Superior temporal gyrus (tissue), 1 donor: ENCODE measurements at regions not wholly inside any gene's neighbourhood (a gene's known extent, or its start where the extent isn't known, plus 50 kb on each side); places are given as distances from the start of the nearest gene placed in this dataset.

Experiments
- DNase-seq: peaks from one replicate; pipeline ENCODE4 v3.0.0-alpha.2; 2016; ENCODE audit errors: extremely low spot score

DNA sequence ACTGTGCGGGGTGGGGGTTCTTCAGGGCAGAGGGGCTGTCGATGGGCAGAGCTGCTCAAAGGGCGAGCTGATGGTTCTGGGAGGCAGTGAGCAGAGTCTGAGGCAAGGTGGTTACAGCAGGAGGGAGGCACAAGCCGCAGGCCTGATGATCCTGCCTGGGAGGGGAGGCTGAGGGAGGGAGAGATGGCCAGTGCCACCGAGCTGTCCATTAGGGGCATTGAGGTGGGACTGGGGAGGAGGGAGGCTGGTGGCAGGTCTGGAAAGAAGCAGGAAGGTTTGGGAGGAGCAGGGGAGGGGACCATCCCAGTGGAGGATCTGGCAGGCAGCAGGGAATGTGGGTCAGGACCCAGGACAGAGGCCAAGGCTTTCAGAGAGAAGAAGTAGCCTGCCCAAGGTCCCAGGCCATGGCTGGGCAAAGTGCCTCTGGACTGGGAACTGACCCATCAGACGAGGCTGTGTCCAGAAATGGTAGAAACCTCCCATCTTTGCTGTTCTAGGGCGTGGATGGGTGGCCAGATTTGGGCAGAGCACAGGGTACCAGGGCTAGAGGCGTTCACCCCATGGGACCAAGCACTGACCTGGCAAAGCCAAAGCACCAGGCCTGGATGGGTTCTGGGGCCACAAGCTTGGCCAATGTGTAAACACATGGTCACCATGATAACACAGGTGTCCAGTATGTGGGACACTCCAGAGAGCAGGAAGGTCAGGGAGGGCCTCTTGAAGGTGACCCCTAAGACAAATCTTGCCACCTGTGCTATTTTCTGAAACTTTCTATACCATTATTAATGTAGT, 55.5 kb downstream of the INHBB start:
- no peak for DNase-seq

DNA sequence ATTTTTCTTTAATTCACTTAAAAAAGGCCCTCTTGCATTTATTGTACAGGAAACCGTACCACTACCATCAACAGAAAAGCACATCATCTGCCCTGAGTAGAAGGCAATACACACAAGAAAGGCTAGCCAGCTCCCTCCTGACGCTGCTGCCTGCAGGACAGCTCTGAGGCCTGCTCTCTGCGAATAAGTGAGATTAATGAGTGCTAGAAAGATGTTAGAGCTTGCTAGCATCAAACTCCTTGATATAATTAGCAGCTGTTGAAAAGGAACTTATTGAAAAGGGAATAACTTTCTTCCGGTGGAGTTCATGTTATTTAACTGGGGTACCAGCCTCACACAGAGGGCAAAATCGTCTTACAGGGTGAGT, 56.1 kb downstream of the INHBB start:
- DNase-seq: no peak

DNA sequence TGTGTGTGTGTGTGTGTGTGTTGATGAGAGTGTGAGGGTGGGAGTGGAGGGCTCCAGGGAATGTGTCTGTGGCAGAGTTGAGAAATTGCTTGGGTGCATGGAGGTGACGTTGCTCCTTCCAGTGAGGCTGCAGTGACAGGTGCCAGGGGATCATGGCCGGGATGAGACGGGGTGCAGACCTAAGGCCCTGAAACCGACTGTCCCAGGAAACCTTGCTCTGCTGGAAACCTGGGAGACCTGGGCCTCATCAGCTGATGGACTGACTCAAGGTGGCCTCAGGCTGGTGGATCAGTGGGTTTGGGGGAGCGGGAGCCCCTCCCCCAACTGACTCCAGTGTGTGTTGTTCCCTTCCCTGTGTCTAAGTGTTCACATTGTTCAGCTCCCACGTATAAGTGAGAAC, 56.6 kb downstream of the INHBB start:
- DNase-seq: no peak

DNA sequence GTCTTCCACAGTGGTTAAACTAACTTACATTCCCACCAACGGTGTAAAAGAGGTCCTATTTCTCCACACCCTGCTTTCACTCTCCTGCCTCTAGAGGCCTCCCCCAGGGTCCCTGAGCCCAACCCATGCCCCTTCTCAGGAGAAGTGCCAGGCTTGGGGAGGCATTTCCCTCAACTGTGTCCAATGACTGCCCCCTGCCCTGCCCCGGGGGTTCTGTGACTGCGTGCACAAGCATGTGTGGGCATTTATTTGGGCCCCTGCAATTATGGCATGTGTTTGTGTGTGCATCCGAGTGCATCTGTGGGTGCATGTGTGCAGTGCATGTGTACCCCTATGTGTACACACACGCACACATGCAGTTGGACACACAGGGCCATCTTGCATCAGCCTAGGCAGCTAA, 57.3 kb downstream of the INHBB start:
- DNase-seq: no peak

DNA sequence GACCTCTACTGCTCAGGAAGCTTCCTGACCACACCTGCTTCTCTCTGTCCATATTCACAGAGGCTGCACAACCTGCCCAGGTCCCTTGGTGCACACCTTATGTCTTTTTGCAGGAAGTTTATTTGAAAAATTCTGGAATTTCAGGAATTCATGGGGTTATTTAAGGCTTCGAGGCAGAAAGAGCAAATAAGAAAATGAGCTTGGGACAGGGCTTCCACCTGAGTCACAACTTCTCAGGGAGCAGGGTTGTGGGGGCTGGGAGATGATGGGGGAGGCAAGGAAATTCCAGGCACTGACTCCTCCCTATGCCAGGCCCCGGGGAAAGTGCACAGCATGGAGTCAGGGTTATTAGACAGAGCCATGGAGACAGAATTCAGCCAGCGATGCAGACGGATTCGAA, 57.7 kb downstream of the INHBB start:
- DNase-seq: no peak

DNA sequence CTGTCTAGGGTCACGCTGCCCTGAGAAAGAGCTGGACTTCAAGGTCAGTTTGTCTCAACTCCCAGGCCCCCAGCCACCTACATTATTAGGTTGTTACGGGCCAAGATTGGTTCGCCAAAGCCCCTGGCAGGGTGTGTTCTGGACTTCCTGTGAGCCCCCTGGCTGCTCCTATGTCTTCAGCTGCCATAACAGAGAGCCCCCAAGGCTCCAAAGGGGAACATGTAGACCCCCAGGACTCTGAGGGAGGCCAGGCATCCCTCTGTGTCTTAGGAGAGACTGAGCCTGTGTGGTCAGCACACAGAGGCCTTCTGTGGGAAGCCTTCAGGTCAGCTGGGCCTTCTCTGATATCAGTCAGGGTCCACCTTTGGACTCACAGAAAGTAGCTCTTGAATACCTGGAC, 58.3 kb downstream of the INHBB start:
- no peak for DNase-seq

DNA sequence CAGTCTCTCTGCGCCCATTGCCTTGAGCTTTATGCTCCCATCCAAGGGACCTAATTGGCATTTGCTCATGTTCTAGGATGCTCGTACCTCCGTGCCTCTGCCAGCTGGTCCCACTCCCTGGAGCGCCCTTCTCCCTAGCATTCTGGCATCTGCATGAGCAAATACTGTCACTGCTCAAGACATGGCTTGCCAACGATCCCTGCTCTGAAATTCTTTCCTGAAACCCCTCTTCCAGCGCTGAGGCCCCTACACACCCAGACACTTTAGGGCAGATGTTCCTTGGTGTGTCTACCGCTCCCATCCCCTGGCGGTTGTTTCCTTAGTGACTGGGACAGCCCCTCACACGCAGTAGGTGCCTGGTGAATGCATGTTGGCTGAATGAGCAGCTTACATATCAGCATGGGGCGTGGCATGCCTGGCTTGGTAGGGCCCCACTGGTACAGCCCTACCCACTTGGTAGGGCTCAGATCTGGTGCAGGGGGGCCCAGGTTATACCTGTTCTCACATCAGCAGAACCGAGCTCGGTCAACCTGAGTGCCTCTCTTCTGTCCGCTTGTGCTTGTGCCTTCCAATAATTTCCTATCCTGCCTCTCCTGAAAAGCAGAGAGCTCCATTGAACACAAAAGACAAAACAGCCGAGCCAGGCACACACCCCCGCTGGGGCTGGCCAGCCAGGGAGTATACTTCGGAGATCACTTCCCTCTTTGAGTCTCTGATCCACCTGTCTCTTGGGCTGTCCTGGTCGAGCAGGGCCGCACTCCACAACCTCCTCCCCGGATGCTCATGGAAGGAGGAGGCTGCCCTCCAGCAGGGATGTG, 59.2 kb downstream of the INHBB start:
- no peak for DNase-seq

DNA sequence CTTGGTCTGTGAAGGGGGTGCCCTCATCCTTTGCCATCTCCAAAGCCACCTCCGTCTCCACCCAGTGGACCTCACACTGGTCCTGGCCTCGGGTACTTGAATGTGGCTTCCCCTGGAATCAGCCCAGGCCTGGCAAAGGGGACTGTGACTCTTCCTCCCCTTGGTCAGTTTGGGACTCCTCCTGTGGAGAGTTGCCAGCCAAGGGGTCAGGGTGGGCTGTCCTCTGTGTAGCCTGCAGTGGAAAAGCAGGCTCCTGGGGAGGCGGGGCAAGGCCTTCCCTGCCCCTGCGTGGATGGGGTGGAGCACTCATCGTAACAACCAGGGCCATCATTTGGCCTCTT, 59.8 kb downstream of the INHBB start:
- DNase-seq: no peak

DNA sequence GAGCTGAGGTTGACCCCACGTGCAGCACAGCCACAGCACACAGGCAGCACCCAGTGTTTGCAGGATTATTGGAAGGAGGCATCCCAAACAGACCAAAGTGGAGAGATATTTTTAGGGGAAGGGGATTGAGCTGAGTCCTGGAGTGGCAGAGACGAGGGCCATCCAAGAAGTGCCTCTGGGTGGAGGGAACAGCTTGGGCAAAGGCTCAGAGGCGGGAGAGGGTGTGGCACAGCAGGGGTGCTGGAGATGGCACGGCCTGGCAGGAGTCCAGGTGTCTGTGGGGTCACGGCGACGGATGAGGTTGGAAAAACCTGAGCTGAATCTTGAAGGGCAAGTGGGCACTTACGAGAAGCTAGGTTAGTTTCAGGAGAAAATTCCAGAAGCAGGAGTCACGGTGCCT, 60.6 kb downstream of the INHBB start:
- DNase-seq: no peak

DNA sequence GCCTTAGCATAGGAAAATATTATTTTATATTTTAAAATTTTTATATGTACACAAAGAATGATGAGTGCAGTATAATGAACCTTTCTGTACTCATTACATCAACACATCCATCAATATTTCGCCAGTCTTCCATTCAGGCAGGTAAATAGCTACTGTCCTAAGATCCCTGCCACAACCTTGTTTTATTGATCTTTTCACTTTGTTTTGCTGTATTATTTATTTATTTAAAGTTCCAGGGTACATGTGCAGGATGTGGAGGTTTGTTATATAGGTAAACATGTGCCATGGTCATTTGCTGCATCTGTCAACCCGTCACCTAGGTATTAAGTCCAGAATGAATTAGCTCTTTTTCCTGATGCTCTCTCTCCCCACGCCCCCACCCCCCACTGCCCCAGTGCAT, 64.6 kb downstream of the INHBB start:
- DNase-seq: no peak

DNA sequence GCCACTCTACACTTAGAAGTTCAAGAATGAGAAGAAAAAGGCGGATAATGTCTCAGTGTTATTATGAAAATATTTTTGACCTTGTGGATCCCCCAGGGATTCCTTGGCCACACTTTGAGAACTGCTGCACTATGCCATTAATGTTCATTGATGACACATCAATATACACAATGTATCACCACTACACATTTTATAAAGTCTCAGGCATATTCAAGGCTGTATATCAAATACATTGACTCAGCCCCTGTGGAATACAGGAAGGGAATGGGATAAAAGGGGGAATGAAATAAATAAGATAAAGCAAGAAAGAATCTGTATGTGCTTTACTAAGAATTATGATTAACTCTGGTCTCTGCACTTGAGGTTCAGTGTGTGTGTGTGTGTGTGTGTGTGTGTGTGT, 69.1 kb downstream of the INHBB start:
- no peak for DNase-seq

DNA sequence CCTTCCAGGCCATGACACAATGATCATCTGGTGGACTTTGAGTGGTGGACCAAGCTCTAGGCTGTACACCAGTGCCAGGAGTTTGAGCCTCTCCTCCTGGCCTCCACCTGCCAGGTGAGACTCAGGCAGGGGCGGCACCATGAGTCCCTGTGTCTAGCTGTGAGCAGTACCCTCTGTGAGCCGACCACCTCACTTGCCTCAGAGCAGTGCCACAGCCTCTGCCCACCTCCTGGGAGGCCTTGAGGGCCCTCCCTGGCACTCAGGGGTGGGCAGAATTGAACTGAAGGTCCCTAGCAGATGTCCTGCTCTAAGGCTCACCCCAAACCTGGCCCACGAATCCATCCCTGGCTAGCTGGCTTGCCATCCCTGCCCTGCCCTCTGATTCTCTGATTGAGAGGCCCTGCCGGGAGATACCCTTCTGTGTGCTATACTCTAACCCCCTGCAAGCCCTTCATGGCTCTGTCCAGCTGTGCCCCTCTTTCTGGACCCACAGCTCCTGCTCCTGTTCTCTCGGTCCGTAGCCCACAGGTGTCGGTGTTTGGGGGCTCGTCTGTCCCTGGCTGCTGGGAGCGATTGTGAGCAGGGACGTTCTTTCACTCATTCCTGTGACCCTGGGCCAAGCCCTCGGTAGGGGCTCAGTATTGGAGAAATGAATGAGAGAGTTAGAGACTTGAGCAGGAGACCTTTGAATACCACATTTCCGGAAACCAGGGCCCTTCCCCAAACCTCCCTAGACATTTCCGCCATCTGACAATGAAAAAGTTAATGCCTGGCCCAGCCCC, 70.0 kb downstream of the INHBB start:
- no peak for DNase-seq

DNA sequence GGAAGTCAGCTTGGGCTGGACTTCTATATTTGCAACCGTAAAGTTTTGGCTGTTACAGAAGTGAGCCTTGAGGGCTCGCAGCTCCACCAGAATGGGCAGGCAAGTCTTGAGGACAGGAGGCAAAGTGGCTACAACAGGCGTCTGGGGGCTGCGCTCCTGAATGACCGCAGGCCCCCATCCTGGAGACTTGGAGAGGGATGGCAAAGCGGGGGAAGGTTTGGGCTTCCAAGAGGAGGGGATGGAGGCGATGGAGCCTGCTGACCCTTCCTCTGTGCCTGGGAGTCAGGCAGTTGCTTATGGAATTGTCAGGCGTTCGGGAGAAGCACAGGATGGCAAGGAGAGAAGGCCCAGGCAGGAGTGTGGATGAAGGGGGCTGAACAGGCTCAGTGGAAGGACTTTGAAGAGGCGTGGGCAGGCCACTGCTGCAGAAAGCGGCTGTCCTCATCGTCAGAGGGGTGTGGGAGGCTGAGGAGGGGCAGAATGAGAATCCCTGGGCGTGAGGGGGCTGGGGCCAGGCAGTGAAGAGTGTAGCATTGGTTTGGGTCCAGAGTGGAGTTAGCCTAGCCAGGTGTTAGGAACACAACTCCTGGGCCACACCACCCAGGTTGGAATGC, 72.3 kb downstream of the INHBB start:
- DNase-seq: no peak

DNA sequence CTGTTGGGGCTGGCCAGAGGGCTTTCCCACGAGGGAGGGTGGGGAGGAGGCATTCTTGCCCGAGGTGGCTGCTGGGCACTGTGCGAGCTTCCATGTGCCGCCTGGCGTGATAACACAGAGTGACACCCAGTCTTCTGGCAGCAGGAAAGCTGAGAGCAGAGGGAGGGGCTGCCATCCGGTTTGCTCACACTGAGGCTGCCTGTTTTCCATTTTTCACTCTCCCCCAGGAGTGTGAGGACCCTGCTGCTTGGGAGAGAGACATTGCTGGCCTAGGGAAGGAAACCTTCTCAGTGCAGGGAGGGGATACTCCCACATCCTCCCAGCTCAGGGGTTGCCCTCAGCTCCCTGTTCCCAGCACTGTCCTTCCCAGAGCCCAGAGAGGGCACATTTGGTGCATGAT, 73.1 kb downstream of the INHBB start:
- no peak for DNase-seq

DNA sequence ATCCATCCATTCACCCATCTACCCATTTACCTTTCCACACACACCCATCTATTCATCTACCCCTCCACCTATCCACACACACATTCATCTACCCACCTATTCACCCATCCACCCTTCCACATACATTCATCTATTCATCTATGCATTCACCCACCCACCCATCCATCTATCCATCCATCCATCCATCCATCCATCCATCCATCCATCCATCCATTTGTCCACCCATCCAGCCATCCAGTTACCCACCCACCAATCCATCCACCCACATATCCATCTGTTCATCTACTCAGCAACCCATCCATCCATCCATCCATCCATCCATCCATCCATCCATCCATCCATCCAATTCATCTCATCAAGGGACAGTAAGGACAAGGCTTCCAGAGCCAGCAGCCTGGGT, 74.0 kb downstream of the INHBB start:
- DNase-seq: no peak

DNA sequence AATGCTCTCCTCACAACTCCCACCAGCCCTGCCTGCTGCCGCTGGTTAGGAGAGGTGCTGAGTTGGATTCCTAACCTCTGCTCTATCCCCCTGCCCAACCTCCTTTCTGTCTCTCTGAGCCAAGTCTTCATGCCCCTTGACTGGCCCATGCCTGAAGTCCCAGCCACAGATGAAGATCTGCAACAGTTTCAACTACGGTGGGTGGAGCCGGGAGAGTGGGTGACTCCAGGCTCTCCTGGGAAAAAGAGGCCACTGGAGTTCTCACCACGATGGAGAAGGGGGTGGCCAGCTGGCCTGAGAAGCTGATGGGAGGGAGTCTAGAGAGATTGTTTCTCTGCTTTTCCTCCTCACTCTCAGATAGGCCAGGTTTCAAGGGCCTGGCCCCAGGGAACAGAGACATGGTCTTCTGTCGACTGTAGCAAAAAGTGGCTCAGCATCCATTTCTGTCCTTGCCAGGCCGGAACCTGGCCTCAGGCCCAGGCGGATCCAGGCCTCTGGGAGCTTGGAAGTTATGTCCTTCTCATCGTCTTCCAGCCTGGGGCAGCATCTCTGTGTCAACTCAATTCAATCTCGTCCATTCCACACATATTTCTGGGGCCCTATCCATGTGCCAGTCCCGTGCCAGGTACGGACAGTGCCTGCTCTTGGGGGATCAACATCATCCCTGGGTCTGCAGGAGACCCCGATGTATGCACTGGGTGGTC, 75.3 kb downstream of the INHBB start:
- no peak for DNase-seq

DNA sequence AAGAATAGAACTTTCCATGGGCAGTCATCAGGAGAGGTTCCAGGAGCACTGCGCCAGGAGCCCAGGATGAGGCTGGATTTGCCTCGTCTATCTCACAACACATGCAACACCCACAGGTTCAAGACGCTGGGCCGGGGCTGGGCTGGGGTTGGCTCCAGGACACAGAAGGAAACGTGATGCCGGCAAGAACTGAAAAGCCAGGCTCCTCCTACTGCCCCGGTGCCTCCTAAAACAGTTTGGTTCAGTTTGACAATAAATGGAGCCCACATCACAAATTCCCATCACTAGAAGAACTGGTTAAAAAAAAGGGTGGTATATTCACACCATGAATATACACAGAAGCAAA, 75.9 kb downstream of the INHBB start:
- DNase-seq: no peak

DNA sequence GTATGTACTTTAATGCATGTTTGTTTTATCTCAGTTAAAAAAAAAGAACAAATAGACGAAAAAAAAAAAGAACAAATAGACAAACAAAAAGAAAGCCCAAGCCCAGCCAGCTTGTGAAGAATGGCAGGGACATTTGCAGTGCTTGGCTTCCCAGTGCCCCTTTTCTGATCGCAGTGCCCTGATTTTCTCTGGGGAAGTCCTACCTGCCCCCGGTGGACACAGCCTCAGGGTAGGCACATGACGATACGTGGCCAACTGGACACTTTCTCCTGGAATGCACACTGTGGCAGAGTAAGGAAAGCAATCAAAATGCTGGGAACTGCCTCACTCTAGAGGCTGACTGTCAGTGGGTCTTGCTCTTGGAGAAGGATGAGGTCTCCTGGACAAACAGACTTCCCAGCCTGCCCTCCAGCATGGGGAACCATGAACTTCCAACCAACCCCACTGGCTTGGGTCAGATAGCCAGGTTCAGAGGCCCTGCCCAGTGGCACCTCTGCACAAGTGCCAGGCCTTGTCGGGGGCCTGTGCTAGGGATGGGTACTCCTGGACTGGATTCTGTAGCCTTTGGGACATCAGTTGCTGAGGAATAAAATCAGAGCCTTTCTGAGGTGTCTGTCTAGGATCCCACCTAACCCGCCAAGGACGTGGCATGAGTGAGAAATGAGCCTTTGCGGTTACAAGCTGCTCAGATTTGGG, 76.7 kb downstream of the INHBB start:
- no peak for DNase-seq

DNA sequence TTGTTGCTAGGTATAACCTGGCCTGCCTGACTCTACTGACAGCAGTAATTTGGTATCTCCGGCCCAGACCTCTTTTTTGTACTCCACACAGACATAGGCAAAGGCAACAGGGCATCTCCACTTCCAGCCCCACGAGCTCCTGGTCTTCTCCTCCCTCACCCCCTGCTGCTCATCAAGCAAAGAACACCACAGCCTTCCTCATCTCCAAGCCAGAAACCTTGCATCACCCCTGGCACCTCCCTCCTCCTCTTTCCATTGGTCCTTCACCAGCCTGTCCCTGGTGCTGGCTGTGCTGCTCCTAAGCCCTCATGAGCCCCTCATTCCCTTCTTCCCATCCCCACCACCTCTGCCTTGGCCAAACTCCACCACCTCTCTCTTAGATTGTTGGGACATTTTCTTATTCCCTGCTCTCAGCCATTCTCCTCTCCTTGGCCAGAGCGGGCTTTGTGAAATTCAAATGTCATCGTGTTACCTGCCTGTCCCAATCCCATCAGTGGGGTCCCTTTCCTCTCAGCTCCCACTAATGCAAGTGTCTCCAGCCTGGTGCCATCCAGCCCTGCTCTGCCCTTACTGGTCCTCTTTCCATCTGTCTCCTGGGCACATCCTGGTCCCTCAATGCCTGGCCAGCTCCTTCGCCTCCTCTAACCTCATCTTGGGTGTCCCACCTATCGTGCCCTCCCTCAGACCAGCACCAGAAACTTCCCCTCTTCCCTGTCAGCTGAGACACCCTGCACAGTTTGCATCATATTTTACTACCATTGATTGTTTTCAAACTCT, 77.4 kb downstream of the INHBB start:
- no peak for DNase-seq

DNA sequence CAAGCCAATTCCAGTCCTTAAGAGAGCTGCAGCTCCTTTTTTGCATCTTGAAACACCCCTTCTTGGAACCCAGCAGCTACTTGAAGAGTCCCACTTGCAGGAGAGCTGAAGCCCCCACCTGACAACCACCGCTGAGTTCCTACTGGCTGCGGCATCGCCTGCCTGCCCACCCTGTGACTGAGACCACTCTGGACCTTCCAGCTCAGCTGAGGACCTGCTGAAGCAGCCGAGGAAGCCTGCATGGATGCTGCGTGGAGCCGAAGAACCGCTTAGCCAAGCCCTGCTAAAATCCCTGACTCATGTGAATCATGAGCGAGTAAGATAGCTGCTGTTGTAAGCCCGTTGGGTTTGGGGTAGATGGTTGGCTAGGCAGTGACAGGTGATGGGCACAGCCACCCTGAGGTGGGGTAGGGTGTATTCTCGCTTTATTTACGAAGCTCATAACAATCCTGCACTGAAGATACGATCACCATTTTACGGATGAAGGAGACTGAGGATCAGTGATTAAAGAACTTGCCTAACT, 78.4 kb downstream of the INHBB start:
- no peak for DNase-seq
